Neural progenitor cell (in vitro differentiated cells): ENCODE measurements at regions not wholly inside any gene's neighbourhood (a gene's known extent, or its start where the extent isn't known, plus 50 kb on each side); places are given as distances from the start of the nearest gene placed in this dataset.

Experiments used
- CTCF ChIP-seq: fragments of 200-600 bp; sonication (generic); IDR thresholded peaks from 2 replicates; pipeline ENCODE4 v1.5.1; 2017; ENCODE audit warnings: antibody characterized with exemption, mild to moderate bottlenecking
- EZH2 ChIP-seq: fragments of 200-600 bp; sonication (generic); IDR thresholded peaks from 2 replicates; pipeline ENCODE4 v1.6.1; 2017; ENCODE audit warnings: antibody characterized with exemption, mild to moderate bottlenecking, moderate library complexity
- EZH2phosphoT487 ChIP-seq: fragments of 200-600 bp; sonication (generic); IDR thresholded peaks from 2 replicates; pipeline ENCODE4 v1.6.1; 2017; ENCODE audit warnings: antibody characterized with exemption

GRCh38 chr3:145620486-145620885 is 540.5 kb downstream of the PLOD2 start:
- TF ChIP-seq EZH2 = no peak
- no peak for TF ChIP-seq CTCF
- no peak for TF ChIP-seq EZH2phosphoT487
